Right lobe of liver (tissue), 6 donors: ENCODE measurements at regions not wholly inside any gene's neighbourhood (a gene's known extent, or its start where the extent isn't known, plus 50 kb on each side); places are given as distances from the start of the nearest gene placed in this dataset.

Experiments
- ATAC-seq, 4 donors: fragments of 200-7000 bp; cut with Tn5 transposase; one replicate each; pipeline ENCODE4 v1.9.1; 2020; ENCODE audit warnings: mild to moderate bottlenecking in 4 of 4, moderate library complexity in 4 of 4
- DNase-seq, 3 donors: peaks; one replicate each; pipeline ENCODE4 v3.0.0-alpha.2; 2020
- H3K27ac ChIP-seq, 3 donors: fragments of 200-600 bp; one replicate each; pipeline ENCODE4 v1.8.0; 2022
- H3K27me3 ChIP-seq, 2 donors: fragments of 200-600 bp; one replicate each; pipeline ENCODE4 v1.8.0; 2022
- H3K36me3 ChIP-seq, 4 donors: fragments of 200-600 bp; sonication (generic) in 1 of 4; one replicate each; pipeline versions ENCODE4 v1.5.1 to v1.8.0; 2017 to 2022; ENCODE audit warnings: control low read depth in 1 of 4
- H3K4me1 ChIP-seq, 4 donors: fragments of 200-600 bp; sonication (generic) in 1 of 4; one replicate each; pipeline versions ENCODE4 v1.5.1 to v1.8.0; 2017 to 2022; ENCODE audit warnings: control low read depth in 1 of 4
- H3K4me3 ChIP-seq, 3 donors: fragments of 200-600 bp; one replicate each; pipeline ENCODE4 v1.8.0; 2022
- H3K9me3 ChIP-seq, 4 donors: fragments of 200-600 bp; sonication (generic) in 1 of 4; one replicate each; pipeline versions ENCODE4 v1.5.1 to v1.8.0; 2017 to 2022; ENCODE audit warnings: control low read depth in 1 of 4
- POLR2A ChIP-seq: fragments of 450-650 bp; IDR thresholded peaks from one replicate; pipeline ENCODE4 v1.6.1; 2017; ENCODE audit warnings: antibody characterized with exemption, mild to moderate bottlenecking
- WGBS: methylation state at CpG from one replicate; pipeline ENCODE4 v1.1.6; 2018; ENCODE audit warnings: low coverage, low lambda C conversion rate; ENCODE audit not compliant: insufficient coverage; ENCODE audit errors: missing lambda C conversion rate; 5-methylcytosine and 5-hydroxymethylcytosine counted together
- intact Hi-C, 2 donors: fragments of 100-400 bp; cut with DNase I; formaldehyde crosslinking; loops; one replicate each; pipeline versions ENCODE4 v1.11.2 to v1.14.1; 2022
- TF ChIP-seq, protein P1 (sequence below), 4 donors: fragments of 200-600 bp in 3 of 4; fragments of 450-650 bp in 1 of 4; IDR thresholded peaks; one replicate each; pipeline versions ENCODE4 v1.5.1 to v1.8.0; 2016 to 2022; ENCODE audit warnings: antibody characterized with exemption in 4 of 4, mild to moderate bottlenecking in 2 of 4
- donor health status: DM: no; HTN: yes; CAD: no.
- donor health status: DM: no; HTN: no; CAD: no.
- donor health status: DM: no; HTN: no; CAD: no.
- donor health status: DM: no; HTN: yes; CAD: no.
- donor health status: DM: no; HTN: yes; CAD: no.

DNA sequence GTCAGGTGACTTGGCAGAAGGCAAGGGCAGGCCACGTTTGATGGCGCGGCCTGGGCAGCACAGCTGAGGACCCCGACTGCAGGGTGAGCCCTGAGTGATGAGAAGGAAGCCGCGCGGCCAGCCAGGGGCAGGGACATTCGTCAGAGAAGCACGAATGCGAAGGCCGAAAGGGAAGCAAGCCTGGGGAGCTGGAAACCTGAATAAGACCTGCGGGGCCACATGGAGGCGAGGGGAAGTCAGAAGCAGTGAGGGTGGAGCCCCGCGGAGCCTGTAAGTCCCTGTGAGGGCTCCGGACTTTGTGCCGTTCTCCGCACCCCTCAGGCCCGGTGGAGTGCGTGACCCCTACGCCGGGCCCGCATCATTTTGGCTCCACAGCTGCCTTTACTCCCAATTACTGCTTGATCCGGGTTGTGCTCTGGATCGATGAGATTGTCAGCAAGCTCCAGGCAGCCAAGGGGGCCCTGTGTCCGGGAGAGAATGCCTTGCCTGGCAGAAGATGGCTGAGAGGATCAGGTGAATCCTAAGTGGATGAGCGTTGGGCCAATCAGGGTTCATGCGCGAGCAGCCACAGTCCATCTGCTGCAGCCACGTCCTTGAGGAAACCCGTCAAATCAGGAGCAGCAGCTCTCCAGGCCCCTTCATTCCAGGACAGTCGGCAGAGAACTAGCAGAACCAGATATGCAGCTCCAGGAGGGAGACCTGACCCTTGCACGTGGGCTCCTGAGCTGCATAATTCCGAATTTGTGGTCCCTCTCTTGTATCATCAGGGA, 293.3 kb upstream of the SHH start:
- WGBS = 78% methylated on average over 10 of the region's 34 CpGs

DNA sequence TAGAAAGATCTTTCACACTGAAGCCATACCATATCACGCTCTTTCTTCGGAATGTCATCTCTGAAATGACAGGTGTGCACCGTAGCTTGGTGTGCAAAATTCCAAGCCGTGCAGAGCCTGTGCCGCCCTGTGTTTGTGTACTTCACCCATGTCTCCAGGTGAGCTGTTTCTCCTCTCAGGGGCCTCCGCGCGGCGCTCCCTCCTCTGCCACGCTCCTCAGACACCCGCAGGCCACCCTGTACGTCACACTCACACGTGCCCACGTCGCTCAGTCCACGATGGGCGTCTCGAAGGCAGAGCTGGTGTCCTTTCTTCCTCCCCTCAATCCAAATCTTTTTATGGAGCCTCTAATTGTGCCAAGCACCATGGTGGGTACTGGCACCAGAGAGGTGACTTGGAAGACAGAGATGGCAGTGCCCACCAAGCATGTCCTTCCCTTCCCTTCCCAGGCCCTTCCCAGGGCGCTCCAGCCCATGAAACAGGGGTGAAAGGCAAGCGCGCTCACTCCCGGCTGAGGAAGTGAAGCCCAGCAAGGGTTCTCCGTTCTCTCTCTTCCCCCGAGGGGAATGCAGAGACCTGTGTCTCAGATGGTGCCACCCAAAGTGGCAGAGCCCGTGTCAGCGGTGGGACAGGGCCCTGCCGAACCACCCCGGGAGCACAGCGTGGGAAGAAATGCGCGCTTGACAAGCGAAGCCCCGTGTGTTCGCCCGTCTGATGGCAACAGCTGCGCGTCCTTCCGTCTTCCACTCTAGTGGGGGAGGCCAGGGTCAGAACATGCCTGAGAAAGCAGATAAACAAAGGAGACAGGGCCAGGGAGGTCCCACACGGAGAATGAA, 292.5 kb upstream of the SHH start:
- H3K27me3 ChIP-seq = no peaks in the 10 kb centered on the region
- H3K9me3 ChIP-seq = no peaks in the 10 kb centered on the region
- DNase-seq (no peak), ATAC-seq (no peak)
- no peak for TF ChIP-seq POLR2A
- H3K27ac ChIP-seq = no peak overlapping the region
- intact Hi-C loops = no loop called here
- no peak overlapping the region for H3K4me3 ChIP-seq
- H3K4me1 ChIP-seq = no peaks in the 10 kb centered on the region
- H3K36me3 ChIP-seq = no peaks in the 10 kb centered on the region
- WGBS = 78% methylated on average over 13 of the region's 39 CpGs

More for the DNA sequence above, 293.3 kb upstream of the SHH start:
- H3K4me3 ChIP-seq = no peak overlapping the region
- H3K27ac ChIP-seq = no peak overlapping the region
- no peaks in the 10 kb centered on the region for H3K9me3 ChIP-seq
- H3K4me1 ChIP-seq = peaks cover 0 to 4% (median 0%) of the 10 kb centered on the region in 4 donors
- intact Hi-C loops = no loop called here
- no peak for DNase-seq
- no peak for ATAC-seq
- no peaks in the 10 kb centered on the region for H3K36me3 ChIP-seq
- no peaks in the 10 kb centered on the region for H3K27me3 ChIP-seq
- TF ChIP-seq, protein P1, sequence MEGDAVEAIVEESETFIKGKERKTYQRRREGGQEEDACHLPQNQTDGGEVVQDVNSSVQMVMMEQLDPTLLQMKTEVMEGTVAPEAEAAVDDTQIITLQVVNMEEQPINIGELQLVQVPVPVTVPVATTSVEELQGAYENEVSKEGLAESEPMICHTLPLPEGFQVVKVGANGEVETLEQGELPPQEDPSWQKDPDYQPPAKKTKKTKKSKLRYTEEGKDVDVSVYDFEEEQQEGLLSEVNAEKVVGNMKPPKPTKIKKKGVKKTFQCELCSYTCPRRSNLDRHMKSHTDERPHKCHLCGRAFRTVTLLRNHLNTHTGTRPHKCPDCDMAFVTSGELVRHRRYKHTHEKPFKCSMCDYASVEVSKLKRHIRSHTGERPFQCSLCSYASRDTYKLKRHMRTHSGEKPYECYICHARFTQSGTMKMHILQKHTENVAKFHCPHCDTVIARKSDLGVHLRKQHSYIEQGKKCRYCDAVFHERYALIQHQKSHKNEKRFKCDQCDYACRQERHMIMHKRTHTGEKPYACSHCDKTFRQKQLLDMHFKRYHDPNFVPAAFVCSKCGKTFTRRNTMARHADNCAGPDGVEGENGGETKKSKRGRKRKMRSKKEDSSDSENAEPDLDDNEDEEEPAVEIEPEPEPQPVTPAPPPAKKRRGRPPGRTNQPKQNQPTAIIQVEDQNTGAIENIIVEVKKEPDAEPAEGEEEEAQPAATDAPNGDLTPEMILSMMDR (IDR thresholded peaks at IDR 0.05) = no peak
- no peak for TF ChIP-seq POLR2A

DNA sequence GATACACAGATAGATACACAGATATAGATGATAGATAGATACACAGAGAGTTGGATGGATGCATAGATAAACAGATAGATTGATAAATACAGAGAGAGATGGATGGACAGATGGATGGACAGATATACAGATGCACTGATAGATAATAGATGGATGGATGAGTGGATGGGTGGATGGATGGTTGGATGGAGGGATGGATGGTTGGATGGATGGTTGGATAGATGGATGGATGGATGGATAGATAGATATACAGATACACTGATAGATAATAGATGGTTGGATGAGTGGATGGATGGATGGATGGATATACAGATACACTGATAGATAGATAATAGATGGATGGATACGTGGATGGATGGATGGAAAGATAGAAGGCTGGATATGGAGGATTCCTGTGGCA, 290.0 kb upstream of the SHH start:
- H3K36me3 ChIP-seq = no peaks in the 10 kb centered on the region
- H3K4me1 ChIP-seq = no peaks in the 10 kb centered on the region
- DNase-seq (no peak), ATAC-seq (no peak)
- 71% methylated on average over 1 of the region's 1 CpG for WGBS
- no peaks in the 10 kb centered on the region for H3K27me3 ChIP-seq
- H3K9me3 ChIP-seq = no peaks in the 10 kb centered on the region
- no peak overlapping the region for H3K4me3 ChIP-seq
- TF ChIP-seq POLR2A = no peak
- TF ChIP-seq, protein P1 (IDR thresholded peaks at IDR 0.05) = no peak
- H3K27ac ChIP-seq = no peak overlapping the region
- intact Hi-C loops = no loop called here

DNA sequence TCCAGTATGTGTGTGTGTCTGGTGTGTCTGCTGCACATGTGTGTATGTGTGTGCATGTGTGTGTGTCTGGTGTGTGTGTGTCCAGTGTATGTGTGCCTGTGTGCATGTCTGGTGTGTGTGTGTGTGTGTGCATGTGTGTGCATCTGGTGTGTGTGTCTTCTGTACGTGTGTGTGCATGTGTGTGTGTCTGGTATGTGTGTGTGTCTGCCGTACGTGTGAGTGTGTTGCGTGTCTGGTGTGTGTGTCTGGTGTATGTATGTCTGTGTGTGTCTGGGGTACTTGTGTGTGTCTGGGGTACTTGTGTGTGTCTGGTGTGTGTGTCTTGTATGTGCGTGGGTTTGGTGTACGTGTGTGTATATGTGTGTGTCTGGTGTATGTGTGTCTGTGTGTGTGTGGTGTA, 289.1 kb upstream of the SHH start:
- ATAC-seq = no peak
- no peak for DNase-seq
- intact Hi-C loops = no loop called here
- H3K27ac ChIP-seq = no peak overlapping the region
- no peaks in the 10 kb centered on the region for H3K9me3 ChIP-seq
- WGBS = 81% methylated on average over 4 of the region's 6 CpGs
- H3K4me1 ChIP-seq = no peaks in the 10 kb centered on the region
- TF ChIP-seq POLR2A = no peak
- no peaks in the 10 kb centered on the region for H3K36me3 ChIP-seq
- no peaks in the 10 kb centered on the region for H3K27me3 ChIP-seq
- no peak overlapping the region for H3K4me3 ChIP-seq

DNA sequence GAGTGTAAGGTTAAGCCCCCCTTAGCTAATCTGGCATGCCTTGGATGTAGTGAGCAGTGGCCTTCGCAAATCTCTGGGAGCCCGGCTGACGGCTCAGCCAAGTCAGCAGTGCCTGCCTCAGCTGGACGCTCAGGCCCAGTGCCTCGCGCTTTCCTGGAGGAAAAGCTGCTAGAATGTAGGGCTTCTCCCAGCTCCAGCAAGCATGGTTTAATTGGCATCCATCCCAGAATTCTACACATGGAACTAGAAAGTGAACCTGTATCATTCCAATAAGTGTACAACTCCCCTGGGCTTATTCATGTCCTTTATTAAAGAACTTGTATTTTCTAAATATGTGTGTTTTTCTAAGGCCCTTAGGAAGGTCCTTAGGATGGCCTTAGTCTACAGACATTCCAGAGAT, 287.8 kb upstream of the SHH start:
- ATAC-seq (no peak), DNase-seq (no peak)
- intact Hi-C loops = no loop called here
- TF ChIP-seq, protein P1 (IDR thresholded peaks at IDR 0.05) = no peak
- no peak for TF ChIP-seq POLR2A
- Histone ChIP-seq H3K4me1 (no peaks in the 10 kb centered on the region), H3K27me3 (no peaks in the 10 kb centered on the region), H3K27ac (no peak overlapping the region), H3K36me3 (no peaks in the 10 kb centered on the region), H3K9me3 (no peaks in the 10 kb centered on the region), H3K4me3 (no peak overlapping the region)
- no CpG with 5 or more reads among the region's 6 CpGs for WGBS
